IMR-90 (cell line): ENCODE measurements at regions not wholly inside any gene's neighbourhood (a gene's known extent, or its start where the extent isn't known, plus 50 kb on each side); places are given as distances from the start of the nearest gene placed in this dataset.

Source experiments
- ATAC-seq: fragments of 200-7000 bp; cut with Tn5 transposase; 2 replicates; pipeline ENCODE4 v1.9.1; 2020; ENCODE audit warnings: low read depth, mild to moderate bottlenecking, moderate library complexity
- BruUV-seq: library from RNA; stranded (reverse); fragments of 400-500 nt; replicated peaks from 2 replicates; lab custom pipeline; 2021; lab: Mats Ljungman, UMichigan
- CTCF ChIA-PET: fragments of 300-600 bp; formaldehyde crosslinking; extraction: SDS; loops from one replicate; lab custom pipeline; 2021; ENCODE audit warnings: antibody characterized with exemption; lab: Yijun Ruan, JAX
- POLR2A ChIA-PET: fragments of 300-600 bp; sonication (Branson Sonifier 250); formaldehyde crosslinking; loops from one replicate; lab custom pipeline; 2022; ENCODE audit warnings: antibody characterized with exemption; ENCODE audit not compliant: unreplicated experiment; lab: Charles Lee
- DNase-seq: peaks from one replicate; pipeline ENCODE4 v3.0.0; 2013
- H2AFZ ChIP-seq: replicated peaks from 2 replicates; pipeline ENCODE3; 2013; ENCODE audit warnings: low read length, mild to moderate bottlenecking; ENCODE audit not compliant: poor library complexity
- H2AK5ac ChIP-seq: 2 replicates; pipeline ENCODE4 v1.6.1; 2013; ENCODE audit warnings: low read depth, low read length, inconsistent platforms
- H2AK9ac ChIP-seq: replicated peaks from 2 replicates; pipeline ENCODE3; 2013; ENCODE audit warnings: mild to moderate bottlenecking, low read depth, low read length, moderate library complexity; ENCODE audit not compliant: poor library complexity
- H2BK120ac ChIP-seq: 2 replicates; pipeline ENCODE4 v1.6.1; 2013; ENCODE audit warnings: low read depth, low read length, inconsistent platforms
- H2BK15ac ChIP-seq: 3 replicates; pipeline ENCODE4 v1.6.1; 2013; ENCODE audit warnings: low read depth, low read length, inconsistent platforms
- H2BK20ac ChIP-seq: 2 replicates; pipeline ENCODE4 v1.6.1; 2013; ENCODE audit warnings: low read depth, mild to moderate bottlenecking, inconsistent platforms, low read length, moderate library complexity
- H2BK5ac ChIP-seq: 2 replicates; pipeline ENCODE4 v1.6.1; 2013; ENCODE audit warnings: mild to moderate bottlenecking, low read depth, low read length, inconsistent platforms; ENCODE audit not compliant: poor library complexity, severe bottlenecking
- H3K14ac ChIP-seq: replicated peaks from 2 replicates; pipeline ENCODE4 v1.6.1; 2013; ENCODE audit warnings: low read depth, low read length, inconsistent platforms
- H3K18ac ChIP-seq: 2 replicates; pipeline ENCODE4 v1.6.1; 2013; ENCODE audit warnings: low read depth, low read length, control low read depth
- H3K23ac ChIP-seq: 2 replicates; pipeline ENCODE4 v1.6.1; 2013; ENCODE audit warnings: low read depth, low read length, inconsistent platforms
- H3K27ac ChIP-seq: 2 replicates; pipeline ENCODE4 v1.5.1; 2013; ENCODE audit warnings: mild to moderate bottlenecking, control low read depth, low read length; ENCODE audit not compliant: insufficient read depth
- H3K27me3 ChIP-seq: 2 replicates; pipeline ENCODE4 v1.6.1; 2013; ENCODE audit warnings: low read length; ENCODE audit not compliant: control insufficient read depth, insufficient read depth
- H3K36me3 ChIP-seq: 2 replicates; pipeline ENCODE4 v1.6.1; 2013; ENCODE audit warnings: low read length, mixed read lengths; ENCODE audit not compliant: control insufficient read depth, insufficient read depth
- H3K4ac ChIP-seq: 2 replicates; pipeline ENCODE4 v1.6.1; 2013; ENCODE audit warnings: low read depth, low read length, inconsistent platforms
- H3K4me1 ChIP-seq: 2 replicates; pipeline ENCODE4 v1.6.1; 2013; ENCODE audit warnings: low read length, mixed read lengths; ENCODE audit not compliant: control insufficient read depth, insufficient read depth
- H3K4me2 ChIP-seq: 2 replicates; pipeline ENCODE4 v1.6.1; 2013; ENCODE audit warnings: low read depth, mild to moderate bottlenecking, control low read depth, low read length, moderate library complexity
- H3K4me3 ChIP-seq: 2 replicates; pipeline ENCODE4 v1.5.1; 2013; ENCODE audit warnings: low read depth, mild to moderate bottlenecking, control low read depth, low read length, moderate library complexity; ENCODE audit not compliant: insufficient read depth
- H3K56ac ChIP-seq: 2 replicates; pipeline ENCODE4 v1.6.1; 2013; ENCODE audit warnings: low read length, inconsistent platforms; ENCODE audit not compliant: insufficient read depth; ENCODE audit errors: extremely low read depth
- H3K79me1 ChIP-seq, 2 experiments: 2 replicates each; pipeline ENCODE4 v1.6.1; 2013; ENCODE audit warnings: low read length in 2 of 2, inconsistent platforms in 1 of 2, low read depth in 1 of 2
- H3K9ac ChIP-seq: 2 replicates; pipeline ENCODE4 v1.6.1; 2013; ENCODE audit warnings: low read depth, low read length, control low read depth
- H3K9me1 ChIP-seq: 2 replicates; pipeline ENCODE4 v1.6.1; 2013; ENCODE audit warnings: low read length, inconsistent platforms; ENCODE audit not compliant: insufficient read depth
- H3K9me3 ChIP-seq: 2 replicates; pipeline ENCODE4 v1.6.1; 2013; ENCODE audit warnings: low read length; ENCODE audit not compliant: control insufficient read depth, insufficient read depth
- H4K20me1 ChIP-seq: 2 replicates; pipeline ENCODE4 v1.6.1; 2013; ENCODE audit warnings: low read length, inconsistent platforms; ENCODE audit not compliant: insufficient read depth
- H4K5ac ChIP-seq: 2 replicates; pipeline ENCODE4 v1.6.1; 2013; ENCODE audit warnings: mild to moderate bottlenecking, low read depth, low read length, control low read depth
- H4K8ac ChIP-seq, 2 experiments: 2 replicates each; pipeline ENCODE4 v1.6.1; 2013; ENCODE audit warnings: low read depth in 2 of 2, low read length in 2 of 2, control low read depth in 1 of 2, inconsistent platforms in 1 of 2
- H4K91ac ChIP-seq: 2 replicates; pipeline ENCODE4 v1.6.1; 2013; ENCODE audit warnings: low read depth, low read length, inconsistent platforms; ENCODE audit not compliant: insufficient read depth
- MAFK ChIP-seq: IDR thresholded peaks from 2 replicates; pipeline ENCODE4 v1.6.1; 2012; ENCODE audit warnings: low read depth, low read length, improper control_type of control experiment
- NFE2L2 ChIP-seq: fragments of 150-350 bp; IDR thresholded peaks from 2 replicates; pipeline ENCODE4 v1.6.1; 2016; ENCODE audit warnings: low read depth, mild to moderate bottlenecking, low read length
- RAD21 ChIP-seq: IDR thresholded peaks from 2 replicates; pipeline ENCODE4 v1.6.1; 2012; ENCODE audit warnings: low read length, improper control_type of control experiment
- RFX5 ChIP-seq: IDR thresholded peaks from 2 replicates; pipeline ENCODE4 v1.8.0; 2012; ENCODE audit warnings: low read depth, mild to moderate bottlenecking, low read length, moderate library complexity
- WGBS, 2 experiments: methylation state at CpG; one replicate each; pipeline versions ENCODE4 v1.1.5 to v1.1.7; 2013; ENCODE audit warnings: missing lambda C conversion rate in 2 of 2; ENCODE audit not compliant: insufficient read length in 1 of 2; ENCODE audit errors: extremely low coverage in 2 of 2; 5-methylcytosine and 5-hydroxymethylcytosine counted together
- dilution Hi-C: fragments of 300-500 bp; cut with HindIII; formaldehyde crosslinking; loops from one replicate; pipeline ENCODE4 v1.14.3; 2018; ENCODE audit warnings: low sequenced_read_pairs; ENCODE audit not compliant: unreplicated experiment
- in situ Hi-C: fragments of 300-500 bp; cut with MboI; formaldehyde crosslinking; loops from 3 replicates; pipeline ENCODE4 v1.14.3; 2019; ENCODE audit warnings: low sequenced_read_pairs, inconsistent platforms, mixed read lengths
- intact Hi-C: fragments of 100-400 bp; cut with micrococcal nuclease; formaldehyde crosslinking; loops from 2 replicates; pipeline ENCODE4 v1.10.0; 2022

DNA sequence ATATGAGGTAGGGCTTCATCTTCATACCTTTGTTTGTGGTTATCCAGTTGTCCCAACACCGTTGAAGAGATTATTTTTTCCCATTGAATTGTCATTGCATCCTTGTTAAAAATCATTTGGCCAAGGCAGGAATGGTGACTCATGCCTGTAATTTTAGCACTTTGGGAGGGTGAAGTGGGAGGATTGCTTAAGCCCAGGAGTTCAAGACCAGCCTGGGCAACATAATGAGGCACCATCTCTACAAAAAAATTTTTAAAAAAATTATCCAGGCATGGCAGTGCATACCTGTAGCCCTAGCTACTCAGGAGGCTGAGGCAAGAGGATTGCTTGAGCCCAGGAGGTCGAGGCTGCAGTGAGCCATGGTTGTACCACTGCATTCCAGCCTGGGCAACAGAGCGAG is 223.9 kb downstream of the TANC2 start:
- Histone ChIP-seq H3K9me3 (no peaks in the 10 kb centered on the region), H3K14ac (no peak overlapping the region), H2AK5ac (no peak overlapping the region), H2BK15ac (no peak overlapping the region), H3K27ac (no peak overlapping the region), H4K8ac (no peak overlapping the region), H3K79me1 (peaks cover 14 to 40% of the 10 kb centered on the region in 2 experiments; a peak in 3 of 4 replicates), H3K23ac (no peak overlapping the region), H3K9ac (no peak overlapping the region), H3K56ac (no peak overlapping the region), H3K9me1 (peaks cover 6% of the 10 kb centered on the region; the same call in 1 of the 2 replicates), H3K36me3 (peaks cover 3% of the 10 kb centered on the region; the same call in 1 of the 2 replicates), H3K4me3 (no peak overlapping the region), H4K20me1 (no peaks in the 10 kb centered on the region), H3K18ac (no peak overlapping the region), H2BK5ac (no peak overlapping the region), H3K4me1 (peaks cover 3% of the 10 kb centered on the region; the same call in 1 of the 2 replicates), H2AK9ac (no peak overlapping the region), H2BK20ac (no peak overlapping the region), H2BK120ac (no peak overlapping the region), H3K4me2 (no peak overlapping the region), H3K27me3 (no peaks in the 10 kb centered on the region), H4K91ac (no peak overlapping the region), H3K4ac (no peak overlapping the region), H4K5ac (no peak overlapping the region), H2AFZ (no peak overlapping the region)
- no peak for DNase-seq
- no peak for ATAC-seq
- intact Hi-C loops, result no loop called here
- in situ Hi-C loops, result no loop called here
- CTCF ChIA-PET, result no interaction called here
- dilution Hi-C loops, result no loop called here
- TF ChIP-seq NFE2L2 (no peak), RAD21 (no peak), MAFK (no peak), RFX5 (no peak)
- POLR2A ChIA-PET, result no interaction called here
- no CpG with 5 or more reads among the region's 3 CpGs for WGBS, 2 experiments
- BruUV-seq, result no TSS peak
